ENCODE measurements at regions not wholly inside any gene's neighbourhood (a gene's known extent, or its start where the extent isn't known, plus 50 kb on each side); places are given as distances from the start of the nearest gene placed in this dataset.
"Not testable (repeated sequence)": the region's sequence is repeated elsewhere in the genome, so short reads cannot be mapped to it uniquely, and the experiment has no call there.

GRCh38 chr20:29430531-29430930, 1826.9 kb upstream of the DEFB115 start:
- no peaks in the 10 kb centered on the region for H3K9me2 ChIP-seq (ENCODE audit: insufficient read depth)
- Mint-ChIP-seq H3K9me3 (peaks cover 80% of the 10 kb centered on the region), H3K36me3 (ENCODE audit: low read depth) (peaks cover 28% of the 10 kb centered on the region), H3K4me3 (no peak overlapping the region), H3K27me3 (ENCODE audit: insufficient read depth, low read depth, poor library complexity) (peaks cover 4% of the 10 kb centered on the region), H3K27ac (no peak overlapping the region), H3K4me1 (no peaks in the 10 kb centered on the region)
- H3K4me1 ChIP-seq (ENCODE audit: insufficient read depth), result no peaks in the 10 kb centered on the region
- no peaks in the 10 kb centered on the region for H3K27me3 ChIP-seq (ENCODE audit: insufficient read depth)
- no peak overlapping the region for H3K4me3 ChIP-seq
- ATAC-seq, result no peak
- DNase-seq (ENCODE audit: low spot score), result no peak
- no peak overlapping the region for H3K4me2 ChIP-seq
- no peak overlapping the region for H2AFZ ChIP-seq
- no peaks in the 10 kb centered on the region for H3F3A ChIP-seq (replicated peaks; ENCODE audit: low read depth)
- TF ChIP-seq REST (IDR thresholded peaks at IDR 0.05; ENCODE audit: unreplicated experiment) (no peak), STAT1 (IDR thresholded peaks at IDR 0.05; ENCODE audit: unreplicated experiment) (no peak), POLR2AphosphoS5 (IDR thresholded peaks at IDR 0.05; ENCODE audit: low read depth) (no peak), JUNB (IDR thresholded peaks at IDR 0.05; ENCODE audit: unreplicated experiment) (no peak), ZNF114 (CRISPR knock-in tag; IDR thresholded peaks at IDR 0.05) (no peak), CTCF (conservative IDR thresholded peaks at IDR 0.05; ENCODE audit: low read depth in 2 of 2) (no peak), EZH2phosphoT487 (IDR thresholded peaks at IDR 0.05; ENCODE audit: unreplicated experiment) (no peak), NANOG (IDR thresholded peaks at IDR 0.05; ENCODE audit: borderline replicate concordance) (no peak), ETS1 (IDR thresholded peaks at IDR 0.05) (no peak), CREB1 (CRISPR knock-in tag; IDR thresholded peaks at IDR 0.05; ENCODE audit: low read depth) (no peak)
- H4K20me1 ChIP-seq (replicated peaks; ENCODE audit: insufficient read depth), result no peaks in the 10 kb centered on the region
- no peaks in the 10 kb centered on the region for H3K79me2 ChIP-seq (replicated peaks; ENCODE audit: insufficient read depth)
- H3K36me3 ChIP-seq (ENCODE audit: insufficient read depth), result no peaks in the 10 kb centered on the region
- no peak overlapping the region for H3K27ac ChIP-seq (ENCODE audit: low read depth)

GRCh38 chr20:29440721-29441120, 1816.7 kb upstream of the DEFB115 start:
- peaks cover 97% of the 10 kb centered on the region for H3K9me3 Mint-ChIP-seq
- DNase-seq (ENCODE audit: low spot score); H3K27ac Mint-ChIP-seq; H3K36me3 ChIP-seq (ENCODE audit: insufficient read depth); H3F3A ChIP-seq (replicated peaks; ENCODE audit: low read depth); H3K27me3 ChIP-seq (ENCODE audit: insufficient read depth); H3K4me1 ChIP-seq (ENCODE audit: insufficient read depth); H3K4me1 Mint-ChIP-seq; H3K79me2 ChIP-seq (replicated peaks; ENCODE audit: insufficient read depth); ATAC-seq; H3K27ac ChIP-seq (ENCODE audit: low read depth); H2AFZ ChIP-seq; H3K4me2 ChIP-seq; H3K27me3 Mint-ChIP-seq (ENCODE audit: insufficient read depth, low read depth, poor library complexity); H3K4me3 Mint-ChIP-seq; H3K4me3 ChIP-seq; H4K20me1 ChIP-seq (replicated peaks; ENCODE audit: insufficient read depth); H3K9me2 ChIP-seq (ENCODE audit: insufficient read depth): not testable (repeated sequence)
- peaks cover 35% of the 10 kb centered on the region for H3K36me3 Mint-ChIP-seq (ENCODE audit: low read depth)
